GM12864 (cell line): ENCODE measurements at regions not wholly inside any gene's neighbourhood (a gene's known extent, or its start where the extent isn't known, plus 50 kb on each side); places are given as distances from the start of the nearest gene placed in this dataset.

Experiments
- DNase-seq: peaks from one replicate; pipeline ENCODE4 v3.0.0-alpha.2; 2011; ENCODE audit warnings: low read depth
- H3K4me3 ChIP-seq: 2 replicates; pipeline ENCODE4 v1.5.1; 2011; ENCODE audit warnings: mild to moderate bottlenecking, low read depth, low read length, control low read depth
- CTCF ChIP-seq: IDR thresholded peaks from 2 replicates; pipeline ENCODE4 v1.5.1; 2011; ENCODE audit warnings: low read depth, mild to moderate bottlenecking, moderate library complexity, low read length, control low read depth, inconsistent platforms; ENCODE audit errors: missing control alignments

GRCh38 chr21:35197992-35198431 lies 148.9 kb upstream of the RUNX1 start:
- no peak overlapping the region for H3K4me3 ChIP-seq
- DNase-seq: no peak
- TF ChIP-seq CTCF: no peak

- DNase-seq: no peak
- no peak for TF ChIP-seq CTCF
- no peak overlapping the region for H3K4me3 ChIP-seq
Observed at GRCh38 chr21:35197191-35197590, 148.1 kb upstream of the RUNX1 start.

GRCh38 chr21:35196128-35196527 lies 147.0 kb upstream of the RUNX1 start:
- TF ChIP-seq CTCF: no peak
- H3K4me3 ChIP-seq: no peak overlapping the region
- DNase-seq: no peak

GRCh38 chr21:35195232-35195631 lies 146.1 kb upstream of the RUNX1 start:
- no peak for TF ChIP-seq CTCF
- H3K4me3 ChIP-seq: no peak overlapping the region
- no peak for DNase-seq

- TF ChIP-seq CTCF: no peak
- H3K4me3 ChIP-seq: no peak overlapping the region
- DNase-seq: no peak
Observed at GRCh38 chr21:35191754-35192153, 142.7 kb upstream of the RUNX1 start.

- no peak for DNase-seq
- no peak for TF ChIP-seq CTCF
- H3K4me3 ChIP-seq: no peak overlapping the region
Observed at GRCh38 chr21:35191128-35191527, 142.0 kb upstream of the RUNX1 start.

- no peak overlapping the region for H3K4me3 ChIP-seq
- TF ChIP-seq CTCF: no peak
- DNase-seq: no peak
Observed at GRCh38 chr21:35190201-35190701, 141.1 kb upstream of the RUNX1 start.
